ENCODE measurements at regions not wholly inside any gene's neighbourhood (a gene's known extent, or its start where the extent isn't known, plus 50 kb on each side); places are given as distances from the start of the nearest gene placed in this dataset.
"Not testable (repeated sequence)": the region's sequence is repeated elsewhere in the genome, so short reads cannot be mapped to it uniquely, and the experiment has no call there.

DNA sequence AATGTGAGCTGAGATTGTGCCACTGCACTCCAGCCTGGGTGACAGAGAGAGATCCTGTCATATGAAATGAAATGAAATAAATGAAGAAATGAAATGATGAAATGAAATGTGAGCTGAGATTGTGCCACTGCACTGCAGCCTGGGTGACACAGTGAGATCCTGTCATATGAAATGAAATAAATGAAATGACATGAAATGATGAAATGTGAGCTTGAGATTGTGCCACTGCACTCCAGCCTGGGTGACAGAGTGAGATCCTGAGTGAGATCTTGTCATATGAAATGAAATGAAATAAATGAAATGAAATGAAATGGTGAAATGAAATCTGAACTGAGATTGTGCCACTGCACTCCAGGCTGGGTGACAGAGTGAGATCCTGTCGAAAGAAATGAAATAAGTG, 58.2 kb upstream of the FAN1 start:
- DNase-seq = not testable (repeated sequence)

Measured in NCI-H2029 (cell line).